Fibroblast of lung (primary cell): ENCODE measurements at regions not wholly inside any gene's neighbourhood (a gene's known extent, or its start where the extent isn't known, plus 50 kb on each side); places are given as distances from the start of the nearest gene placed in this dataset.

Source experiments
- CTCF ChIP-seq, 2 donors: IDR thresholded peaks in 1 of 2; conservative IDR thresholded peaks in 1 of 2; 1 replicate in 1 of 2; 2 replicates in 1 of 2; pipeline ENCODE4 v1.5.1; 2011 to 2012; ENCODE audit warnings: low read length in 2 of 2, control low read depth in 1 of 2, inconsistent platforms in 1 of 2, low read depth in 1 of 2, mild to moderate bottlenecking in 1 of 2
- EZH2 ChIP-seq: IDR thresholded peaks from 2 replicates; pipeline ENCODE4 v1.5.1; 2012; ENCODE audit warnings: low read length, control low read depth, mild to moderate bottlenecking; ENCODE audit errors: missing control alignments

GRCh38 chr6:105795913-105796517 lies 290.1 kb upstream of the PRDM1 start:
- TF ChIP-seq CTCF (conservative IDR thresholded peaks at IDR 0.05 in 1 of 2, IDR thresholded peaks at IDR 0.05 in 1 of 2; ENCODE audit: low read depth in 1 of 2, low read length in 2 of 2) (no peak), EZH2 (no peak)
